KMS-11 (cell line): ENCODE measurements at regions not wholly inside any gene's neighbourhood (a gene's known extent, or its start where the extent isn't known, plus 50 kb on each side); places are given as distances from the start of the nearest gene placed in this dataset.

ENCODE experiments used
- H2AFZ ChIP-seq: fragments of 200-600 bp; sonication (generic); 2 replicates; pipeline ENCODE4 v1.6.1; 2016; ENCODE audit warnings: antibody characterized with exemption, mixed run types, low read depth
- H3K27ac ChIP-seq: fragments of 200-600 bp; sonication (generic); 2 replicates; pipeline ENCODE4 v1.6.1; 2016; ENCODE audit warnings: mild to moderate bottlenecking, mixed run types
- H3K27me3 ChIP-seq: fragments of 200-600 bp; sonication (generic); 2 replicates; pipeline ENCODE4 v1.6.1; 2017; ENCODE audit warnings: mild to moderate bottlenecking, low read depth, mixed run types, moderate library complexity; ENCODE audit not compliant: insufficient read depth
- H3K36me3 ChIP-seq: fragments of 200-600 bp; sonication (generic); 2 replicates; pipeline ENCODE4 v1.6.1; 2017; ENCODE audit warnings: mild to moderate bottlenecking, mixed run types; ENCODE audit not compliant: insufficient read depth
- H3K4me1 ChIP-seq: fragments of 200-600 bp; sonication (generic); 2 replicates; pipeline ENCODE4 v1.6.1; 2016; ENCODE audit warnings: mild to moderate bottlenecking, low read depth, mixed run types; ENCODE audit not compliant: poor library complexity, severe bottlenecking
- H3K4me2 ChIP-seq: fragments of 200-600 bp; sonication (generic); 2 replicates; pipeline ENCODE4 v1.7.0; 2016; ENCODE audit warnings: mild to moderate bottlenecking, mixed run types
- H3K4me3 ChIP-seq: fragments of 200-600 bp; sonication (generic); IDR thresholded peaks from 2 replicates; pipeline ENCODE4 v1.6.1; 2017; ENCODE audit warnings: low read depth, low read length, mixed read lengths; ENCODE audit not compliant: insufficient read depth
- H3K79me2 ChIP-seq: fragments of 200-600 bp; sonication (generic); 2 replicates; pipeline ENCODE4 v1.6.1; 2016; ENCODE audit warnings: low read depth, mixed run types; ENCODE audit not compliant: insufficient read depth
- H3K9ac ChIP-seq: fragments of 200-600 bp; sonication (generic); 2 replicates; pipeline ENCODE4 v1.6.1; 2016; ENCODE audit warnings: mild to moderate bottlenecking, mixed run types
- H4K20me1 ChIP-seq: fragments of 200-600 bp; sonication (generic); 2 replicates; pipeline ENCODE4 v1.6.1; 2016; ENCODE audit warnings: mild to moderate bottlenecking, mixed run types; ENCODE audit not compliant: insufficient read depth
- CTCF ChIP-seq: fragments of 200-600 bp; sonication (generic); conservative IDR thresholded peaks from 2 replicates; pipeline ENCODE4 v1.6.1; 2017; ENCODE audit warnings: low read depth, mild to moderate bottlenecking, antibody characterized with exemption, low read length, moderate library complexity, mixed read lengths

GRCh38 chr20:48348022-48348421 is 479.8 kb downstream of the PREX1 start:
- Histone ChIP-seq H3K27me3 (no peaks in the 10 kb centered on the region; the same call in 1 of the 2 replicates), H3K27ac (no peak overlapping the region), H3K4me1 (no peaks in the 10 kb centered on the region), H4K20me1 (no peaks in the 10 kb centered on the region), H3K4me2 (no peak overlapping the region), H3K4me3 (no peak overlapping the region), H2AFZ (no peak overlapping the region), H3K9ac (no peak overlapping the region), H3K79me2 (no peaks in the 10 kb centered on the region), H3K36me3 (no peaks in the 10 kb centered on the region)
- no peak for TF ChIP-seq CTCF

- no peak overlapping the region for H3K4me3 ChIP-seq
- no peak for TF ChIP-seq CTCF
- no peak overlapping the region for H3K9ac ChIP-seq
- no peaks in the 10 kb centered on the region for H3K79me2 ChIP-seq
- no peak overlapping the region for H2AFZ ChIP-seq
- H3K27me3 ChIP-seq = peaks cover 4% of the 10 kb centered on the region; the same call in 1 of the 2 replicates
- H4K20me1 ChIP-seq = no peaks in the 10 kb centered on the region
- no peaks in the 10 kb centered on the region for H3K4me1 ChIP-seq
- H3K36me3 ChIP-seq = no peaks in the 10 kb centered on the region
- H3K4me2 ChIP-seq = no peak overlapping the region
- no peak overlapping the region for H3K27ac ChIP-seq
Measured at GRCh38 chr20:48342822-48343513, 484.8 kb downstream of the PREX1 start.

DNA sequence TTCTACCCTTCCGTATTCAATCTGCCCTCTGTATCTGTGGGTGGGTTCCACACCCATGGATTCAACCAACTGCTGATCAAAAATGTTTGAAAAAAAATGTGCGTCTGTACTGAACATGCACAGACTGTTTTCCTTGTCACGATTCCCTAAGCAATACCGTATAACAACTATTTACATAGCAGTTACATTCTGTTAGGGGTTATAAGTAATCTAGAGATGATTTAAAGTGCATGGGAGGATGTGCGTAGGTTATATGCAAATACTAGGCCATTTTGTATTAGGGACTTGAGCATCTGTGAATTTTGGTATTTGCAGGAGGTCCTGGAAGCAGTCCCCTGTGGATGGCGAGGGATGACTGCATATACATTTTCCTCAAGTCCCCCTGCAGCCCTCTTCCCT is 486.9 kb downstream of the PREX1 start:
- Histone ChIP-seq H3K4me3 (no peak overlapping the region), H3K27ac (no peak overlapping the region), H4K20me1 (no peaks in the 10 kb centered on the region), H3K9ac (no peak overlapping the region), H3K79me2 (no peaks in the 10 kb centered on the region), H2AFZ (no peak overlapping the region), H3K27me3 (peaks cover 4% of the 10 kb centered on the region; the same call in 1 of the 2 replicates), H3K4me2 (no peak overlapping the region), H3K4me1 (no peaks in the 10 kb centered on the region), H3K36me3 (no peaks in the 10 kb centered on the region)
- TF ChIP-seq CTCF = no peak

- Histone ChIP-seq H3K4me1 (no peaks in the 10 kb centered on the region), H3K9ac (no peak overlapping the region), H3K27me3 (peaks cover 4% of the 10 kb centered on the region; the same call in 1 of the 2 replicates), H2AFZ (no peak overlapping the region), H3K4me2 (no peak overlapping the region), H3K27ac (no peak overlapping the region), H3K4me3 (no peak overlapping the region), H4K20me1 (no peaks in the 10 kb centered on the region), H3K79me2 (no peaks in the 10 kb centered on the region), H3K36me3 (no peaks in the 10 kb centered on the region)
- TF ChIP-seq CTCF = no peak
Measured at GRCh38 chr20:48339986-48340882, 487.6 kb downstream of the PREX1 start.
